CD14-positive monocyte (primary cell): ENCODE measurements at regions not wholly inside any gene's neighbourhood (a gene's known extent, or its start where the extent isn't known, plus 50 kb on each side); places are given as distances from the start of the nearest gene placed in this dataset.

Source experiments
- DNase-seq, 3 donors: peaks; one replicate each; pipeline ENCODE4 v3.0.0-alpha.2; 2011 to 2022
- H2AFZ ChIP-seq: 2 replicates; pipeline ENCODE4 v1.6.0; 2012; ENCODE audit warnings: mild to moderate bottlenecking, low read depth, low read length, inconsistent platforms; ENCODE audit not compliant: insufficient read depth, poor library complexity, severe bottlenecking
- H3K27ac ChIP-seq, 2 donors: 1 replicate in 1 of 2; 2 replicates in 1 of 2; pipeline ENCODE4 v1.5.1; 2012 to 2013; ENCODE audit warnings: low read length in 2 of 2, control low read depth in 1 of 2, inconsistent platforms in 1 of 2, low read depth in 1 of 2, mild to moderate bottlenecking in 1 of 2
- H3K27me3 ChIP-seq, 2 donors: one replicate each; pipeline versions ENCODE4 v1.6.0 to v1.6.1; 2011 to 2013; ENCODE audit warnings: low read length in 2 of 2; ENCODE audit not compliant: control insufficient read depth in 2 of 2, insufficient read depth in 2 of 2
- H3K36me3 ChIP-seq, 2 donors: replicated peaks in 1 of 2; 1 replicate in 1 of 2; 2 replicates in 1 of 2; pipeline versions ENCODE4 v1.5.1 to v1.6.1; 2012 to 2013; ENCODE audit warnings: low read length in 2 of 2, control low read depth in 1 of 2, inconsistent platforms in 1 of 2, mild to moderate bottlenecking in 1 of 2; ENCODE audit not compliant: insufficient read depth in 2 of 2, control insufficient read depth in 1 of 2
- H3K4me1 ChIP-seq, 2 donors: 1 replicate in 1 of 2; 2 replicates in 1 of 2; pipeline versions ENCODE4 v1.5.1 to v1.6.1; 2012 to 2013; ENCODE audit warnings: low read length in 2 of 2, control low read depth in 1 of 2, inconsistent platforms in 1 of 2, mild to moderate bottlenecking in 1 of 2, moderate library complexity in 1 of 2; ENCODE audit not compliant: insufficient read depth in 2 of 2, control insufficient read depth in 1 of 2
- H3K4me2 ChIP-seq: replicated peaks from 2 replicates; pipeline ENCODE3; 2012; ENCODE audit warnings: low read length, moderate library complexity, mild to moderate bottlenecking; ENCODE audit not compliant: poor library complexity, severe bottlenecking; ENCODE audit errors: extremely low read depth
- H3K4me3 ChIP-seq, 3 experiments: fragments of 200-600 bp in 1 of 3; sonication (generic) in 1 of 3; replicated peaks in 1 of 3; 1 replicate in 2 of 3; 2 replicates in 1 of 3; pipeline ENCODE4 v1.5.1; 2011 to 2013; ENCODE audit warnings: low read length in 3 of 3, mild to moderate bottlenecking in 3 of 3, control low read depth in 2 of 3, low read depth in 2 of 3, inconsistent platforms in 1 of 3, moderate library complexity in 1 of 3
- H3K79me2 ChIP-seq: 2 replicates; pipeline ENCODE4 v1.6.0; 2012; ENCODE audit warnings: mild to moderate bottlenecking, control low read depth, inconsistent platforms, low read length, moderate library complexity; ENCODE audit not compliant: insufficient read depth
- H3K9ac ChIP-seq: 2 replicates; pipeline ENCODE4 v1.6.0; 2017; ENCODE audit warnings: low read length, mild to moderate bottlenecking; ENCODE audit not compliant: insufficient read depth, poor library complexity, severe bottlenecking
- H3K9me3 ChIP-seq, 2 donors: replicated peaks in 1 of 2; 1 replicate in 1 of 2; 2 replicates in 1 of 2; pipeline versions ENCODE4 v1.5.1 to v1.6.1; 2012 to 2013; ENCODE audit warnings: low read length in 2 of 2, control low read depth in 1 of 2; ENCODE audit not compliant: control insufficient read depth in 1 of 2, insufficient read depth in 1 of 2
- H4K20me1 ChIP-seq: 2 replicates; pipeline ENCODE4 v1.6.0; 2012; ENCODE audit warnings: mild to moderate bottlenecking, low read length, control low read depth, moderate library complexity; ENCODE audit not compliant: insufficient read depth
- H3K27ac Mint-ChIP-seq, 7 donors: one replicate each; pipeline ENCODE4 v1.8.0; 2020; ENCODE audit warnings: mild to moderate bottlenecking in 7 of 7, mixed read lengths in 7 of 7, moderate library complexity in 6 of 7, inconsistent platforms in 2 of 7
- H3K27me3 Mint-ChIP-seq, 3 donors: one replicate each; pipeline ENCODE4 v1.8.0; 2021 to 2022; ENCODE audit warnings: low read depth in 3 of 3, mild to moderate bottlenecking in 3 of 3, mixed read lengths in 3 of 3, moderate library complexity in 3 of 3, inconsistent platforms in 1 of 3
- H3K36me3 Mint-ChIP-seq, 2 donors: one replicate each; pipeline ENCODE4 v1.8.0; 2020; ENCODE audit warnings: mixed read lengths in 2 of 2, inconsistent platforms in 1 of 2, mild to moderate bottlenecking in 1 of 2
- H3K4me1 Mint-ChIP-seq: one replicate; pipeline ENCODE4 v1.8.0; 2020; ENCODE audit warnings: mild to moderate bottlenecking, mixed read lengths
- H3K4me3 Mint-ChIP-seq, 2 donors: one replicate each; pipeline ENCODE4 v1.8.0; 2020; ENCODE audit warnings: mild to moderate bottlenecking in 2 of 2, mixed read lengths in 2 of 2, moderate library complexity in 1 of 2
- H3K9me3 Mint-ChIP-seq, 7 donors: one replicate each; pipeline ENCODE4 v1.8.0; 2020 to 2022; ENCODE audit warnings: mixed read lengths in 7 of 7, mild to moderate bottlenecking in 6 of 7, moderate library complexity in 6 of 7, inconsistent platforms in 2 of 7
- WGBS: methylation state at CpG from one replicate; pipeline ENCODE4 v1.1.5; 2013; ENCODE audit warnings: missing lambda C conversion rate; ENCODE audit not compliant: insufficient coverage; 5-methylcytosine and 5-hydroxymethylcytosine counted together
- intact Hi-C, 2 donors: fragments of 100-400 bp; cut with micrococcal nuclease; formaldehyde crosslinking; loops; one replicate each; pipeline versions ENCODE4 v1.15.0 to v1.15.1; 2023
- TF ChIP-seq, protein P1 (sequence below): fragments of 200-600 bp; IDR thresholded peaks from one replicate; pipeline ENCODE4 v1.8.0; 2022; ENCODE audit warnings: antibody characterized with exemption, mild to moderate bottlenecking

DNA sequence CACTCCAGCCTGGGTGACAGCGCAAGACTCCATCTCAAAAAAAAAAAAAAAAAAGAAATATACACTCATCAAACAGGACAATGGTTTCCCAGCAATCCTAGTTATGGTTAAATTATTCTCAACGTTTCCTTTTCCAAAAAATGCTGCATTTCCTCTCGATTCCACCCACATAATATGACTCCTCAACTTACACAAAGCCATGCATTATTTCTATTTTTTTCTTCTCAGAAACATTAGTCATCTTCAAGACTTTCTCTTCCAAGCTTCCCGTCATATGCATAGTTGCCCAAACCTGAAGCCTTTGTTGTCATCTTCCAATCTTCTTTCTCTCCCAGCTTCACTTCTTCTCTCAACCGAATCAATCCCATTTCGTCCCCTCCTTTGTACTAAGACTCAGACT is 61.4 kb upstream of the RANBP6 start:
- peaks cover 0 to 2% (median 1%) of the 10 kb centered on the region in 3 donors for H3K27me3 Mint-ChIP-seq
- DNase-seq = no peak
- H3K4me1 Mint-ChIP-seq = peaks cover 25% of the 10 kb centered on the region
- Histone ChIP-seq H3K36me3 (no peaks in the 10 kb centered on the region), H3K4me3 (no peak overlapping the region), H3K79me2 (no peaks in the 10 kb centered on the region), H3K9me3 (peaks cover 0 to 4% of the 10 kb centered on the region in 2 donors), H3K4me2 (no peak overlapping the region), H4K20me1 (no peaks in the 10 kb centered on the region), H3K9ac (no peak overlapping the region), H3K27ac (no peak overlapping the region), H3K27me3 (no peaks in the 10 kb centered on the region), H3K4me1 (peaks cover 13 to 20% of the 10 kb centered on the region in 2 donors), H2AFZ (no peak overlapping the region)
- intact Hi-C loops = loop anchor here in 1 of 2 donors (10.0 kb wide), 1 partner anchor 62 kb away; the partner anchor contains the start of gene RANBP6
- 89% methylated on average over 5 of the region's 6 CpGs for WGBS
- H3K9me3 Mint-ChIP-seq = peaks cover 2 to 13% (median 8%) of the 10 kb centered on the region in 7 donors
- H3K36me3 Mint-ChIP-seq = no peaks in the 10 kb centered on the region
- no peak overlapping the region for H3K4me3 Mint-ChIP-seq
- TF ChIP-seq, protein P1, sequence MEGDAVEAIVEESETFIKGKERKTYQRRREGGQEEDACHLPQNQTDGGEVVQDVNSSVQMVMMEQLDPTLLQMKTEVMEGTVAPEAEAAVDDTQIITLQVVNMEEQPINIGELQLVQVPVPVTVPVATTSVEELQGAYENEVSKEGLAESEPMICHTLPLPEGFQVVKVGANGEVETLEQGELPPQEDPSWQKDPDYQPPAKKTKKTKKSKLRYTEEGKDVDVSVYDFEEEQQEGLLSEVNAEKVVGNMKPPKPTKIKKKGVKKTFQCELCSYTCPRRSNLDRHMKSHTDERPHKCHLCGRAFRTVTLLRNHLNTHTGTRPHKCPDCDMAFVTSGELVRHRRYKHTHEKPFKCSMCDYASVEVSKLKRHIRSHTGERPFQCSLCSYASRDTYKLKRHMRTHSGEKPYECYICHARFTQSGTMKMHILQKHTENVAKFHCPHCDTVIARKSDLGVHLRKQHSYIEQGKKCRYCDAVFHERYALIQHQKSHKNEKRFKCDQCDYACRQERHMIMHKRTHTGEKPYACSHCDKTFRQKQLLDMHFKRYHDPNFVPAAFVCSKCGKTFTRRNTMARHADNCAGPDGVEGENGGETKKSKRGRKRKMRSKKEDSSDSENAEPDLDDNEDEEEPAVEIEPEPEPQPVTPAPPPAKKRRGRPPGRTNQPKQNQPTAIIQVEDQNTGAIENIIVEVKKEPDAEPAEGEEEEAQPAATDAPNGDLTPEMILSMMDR = no peak
- H3K27ac Mint-ChIP-seq = no peak overlapping the region

DNA sequence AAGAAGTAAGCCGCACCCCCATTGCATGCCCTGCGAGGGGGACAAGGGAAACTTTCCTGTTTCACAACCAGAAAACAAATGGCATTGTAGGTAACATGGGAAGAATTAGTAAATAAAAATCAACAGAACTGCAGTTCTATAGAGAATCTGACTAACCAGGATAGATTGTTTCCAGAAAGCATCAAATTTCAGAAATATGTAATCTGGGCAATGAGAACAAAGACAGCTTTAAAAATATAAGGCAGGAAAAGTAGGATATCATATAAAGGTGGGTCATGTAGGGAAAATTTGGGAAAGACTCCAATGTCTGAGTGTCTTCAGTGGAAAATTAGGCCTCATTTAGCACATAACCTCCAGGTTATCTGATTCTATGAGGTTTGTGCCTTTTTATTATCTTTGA is 58.3 kb upstream of the RANBP6 start:
- H3K4me3 ChIP-seq = no peak overlapping the region
- no peak overlapping the region for H3K4me2 ChIP-seq
- TF ChIP-seq, protein P1 = no peak
- no peaks in the 10 kb centered on the region for H3K27me3 ChIP-seq
- intact Hi-C loops = loop anchor here in 1 of 2 donors (10.0 kb wide), 1 partner anchor 59 kb away; the partner anchor contains the start of gene RANBP6
- H3K4me1 ChIP-seq = peaks cover 20 to 23% of the 10 kb centered on the region in 2 donors
- H4K20me1 ChIP-seq = no peaks in the 10 kb centered on the region
- no peak overlapping the region for H3K9ac ChIP-seq
- H3K9me3 ChIP-seq = peaks cover 0 to 4% of the 10 kb centered on the region in 2 donors
- H2AFZ ChIP-seq = no peak overlapping the region
- Mint-ChIP-seq H3K4me1 (peaks cover 24% of the 10 kb centered on the region), H3K27me3 (peaks cover 0 to 2% (median 2%) of the 10 kb centered on the region in 3 donors), H3K4me3 (peak overlapping the region in 1 of 2 donors; percentile 74), H3K27ac (peak overlapping the region in 1 of 7 donors; percentile 24), H3K9me3 (peaks cover 0 to 12% (median 8%) of the 10 kb centered on the region in 7 donors), H3K36me3 (no peaks in the 10 kb centered on the region)
- no peak overlapping the region for H3K27ac ChIP-seq
- H3K36me3 ChIP-seq = no peaks in the 10 kb centered on the region
- no peak for DNase-seq
- H3K79me2 ChIP-seq = no peaks in the 10 kb centered on the region
- no CpG with 5 or more reads among the region's 2 CpGs for WGBS
